ENCODE measurements at regions not wholly inside any gene's neighbourhood (a gene's known extent, or its start where the extent isn't known, plus 50 kb on each side); places are given as distances from the start of the nearest gene placed in this dataset.

- no peak for DNase-seq (ENCODE audit: low read depth)
These were observed 115.7 kb upstream of the IGF1 start for GRCh38 chr12:102596031-102596430.

- no peak for DNase-seq (ENCODE audit: low read depth)
These were observed 115.0 kb upstream of the IGF1 start for GRCh38 chr12:102595315-102595714.

- no peak for DNase-seq (ENCODE audit: low read depth)
These were observed 112.8 kb upstream of the IGF1 start for GRCh38 chr12:102593134-102593533.

DNA sequence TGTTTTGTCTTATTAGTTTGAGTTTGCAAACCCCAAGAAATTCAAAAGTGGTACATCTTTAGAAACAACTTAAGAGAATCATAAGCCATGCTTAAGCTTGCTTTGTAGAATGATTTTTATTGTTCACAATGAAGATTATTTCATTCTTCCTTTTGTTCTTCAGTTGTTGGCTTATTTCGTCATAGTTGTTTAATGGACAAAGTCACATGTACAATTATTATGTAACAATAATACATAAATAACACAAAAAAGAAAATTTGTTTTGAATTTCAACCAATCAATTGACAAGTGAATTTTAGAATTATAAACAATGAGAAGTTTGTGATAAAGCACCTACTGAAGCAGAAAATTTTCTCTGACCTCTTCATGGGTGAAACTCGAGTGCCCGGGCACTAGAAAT, 111.8 kb upstream of the IGF1 start:
- DNase-seq (ENCODE audit: low read depth), result no peak

- DNase-seq (ENCODE audit: low read depth), result no peak
These were observed 92.9 kb upstream of the IGF1 start for GRCh38 chr12:102573237-102573636.

- no peak for DNase-seq (ENCODE audit: low read depth)
These were observed 91.5 kb upstream of the IGF1 start for GRCh38 chr12:102571889-102572288.

DNA sequence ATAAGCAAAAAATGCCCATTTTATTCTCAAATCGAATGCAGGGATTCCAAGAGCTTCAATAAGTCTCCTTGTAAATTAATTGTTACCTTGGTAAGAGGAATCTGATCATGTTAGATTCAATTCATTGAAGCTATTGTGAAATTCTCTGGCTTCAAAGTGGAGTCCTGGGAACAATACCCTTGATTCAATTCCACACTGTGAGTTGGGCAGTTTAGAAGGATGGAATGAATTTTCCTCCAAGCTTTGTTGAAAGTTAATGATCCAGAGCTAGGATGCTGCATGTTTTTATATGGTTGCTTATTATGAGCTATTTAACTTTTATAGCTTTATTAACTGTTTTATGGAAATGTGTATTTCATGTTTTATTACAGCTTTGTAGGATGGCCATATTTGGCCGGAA, 89.9 kb upstream of the IGF1 start:
- no peak for DNase-seq (ENCODE audit: low read depth)

- no peak for DNase-seq (ENCODE audit: low read depth)
These were observed 89.4 kb upstream of the IGF1 start for GRCh38 chr12:102569803-102570202.

- DNase-seq (ENCODE audit: low read depth), result no peak
These were observed 87.9 kb upstream of the IGF1 start for GRCh38 chr12:102568276-102568675.

GRCh38 chr12:102567031-102567985, 86.9 kb upstream of the IGF1 start:
- DNase-seq (ENCODE audit: low read depth), result no peak

DNA sequence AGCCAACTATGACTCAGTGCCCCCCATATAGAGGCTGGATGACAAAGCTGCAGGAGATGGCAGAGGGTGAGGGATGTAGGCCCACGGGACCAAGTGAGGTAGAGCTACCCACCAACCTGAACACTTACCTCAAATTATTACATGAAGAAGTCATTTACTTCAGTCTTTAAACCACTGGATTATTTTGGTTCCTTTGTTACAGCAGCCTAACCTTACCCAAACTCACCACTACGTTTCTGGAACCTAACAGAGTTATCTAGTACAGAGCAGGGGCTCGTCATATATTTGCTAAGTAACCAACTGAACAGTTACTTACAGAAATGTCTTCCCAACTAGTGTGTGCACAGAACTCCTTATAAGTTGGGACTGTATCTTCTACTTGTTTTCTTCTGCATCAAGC, 85.2 kb upstream of the IGF1 start:
- DNase-seq (ENCODE audit: low read depth), result no peak

DNA sequence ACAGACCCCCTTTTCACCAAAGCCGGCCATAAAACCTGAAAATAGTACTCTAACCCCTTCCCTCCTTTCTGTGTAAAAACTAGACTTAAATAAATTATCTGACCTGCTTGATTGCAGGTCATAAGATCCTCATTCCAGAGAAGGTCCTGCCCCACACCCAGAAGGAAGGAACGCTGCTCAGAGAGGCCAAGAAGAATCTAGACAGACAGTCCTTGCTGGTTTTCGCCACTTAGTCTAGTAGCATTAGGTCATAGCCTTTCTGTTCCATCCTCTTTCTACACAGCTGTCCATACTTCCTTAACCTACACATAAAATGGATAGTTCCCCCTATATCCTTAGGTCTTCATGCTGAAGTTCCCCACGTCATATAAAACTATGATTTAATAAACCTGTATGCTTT, 83.7 kb upstream of the IGF1 start:
- DNase-seq (ENCODE audit: low read depth), result no peak

GRCh38 chr12:102562836-102563425, 82.6 kb upstream of the IGF1 start:
- DNase-seq (ENCODE audit: low read depth), result no peak

- no peak for DNase-seq (ENCODE audit: low read depth)
These were observed 70.8 kb upstream of the IGF1 start for GRCh38 chr12:102551186-102551585.

DNA sequence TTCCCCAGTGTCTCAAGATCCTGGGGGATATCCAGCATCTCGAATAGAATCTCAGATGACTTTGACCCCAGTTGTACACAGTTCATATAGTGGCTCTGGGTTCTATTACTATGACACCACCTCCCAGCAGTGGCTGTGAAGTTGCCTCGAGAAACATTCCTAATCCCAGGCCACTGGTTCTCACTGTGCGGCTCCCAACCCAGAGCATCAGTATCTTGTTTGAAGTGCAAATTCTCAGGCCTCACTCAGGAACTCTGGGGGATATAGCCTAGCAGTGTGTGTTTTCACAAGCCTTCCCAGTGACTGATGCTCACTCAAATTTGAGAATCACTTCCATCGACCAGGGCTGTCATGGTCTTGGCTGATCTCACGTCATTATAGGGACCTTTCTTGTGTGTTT, 69.3 kb upstream of the IGF1 start:
- no peak for DNase-seq (ENCODE audit: low read depth)

- DNase-seq (ENCODE audit: low read depth), result no peak
These were observed 68.2 kb upstream of the IGF1 start for GRCh38 chr12:102548543-102548942.

- DNase-seq (ENCODE audit: low read depth), result no peak
These were observed 63.4 kb upstream of the IGF1 start for GRCh38 chr12:102543494-102544485.

DNA sequence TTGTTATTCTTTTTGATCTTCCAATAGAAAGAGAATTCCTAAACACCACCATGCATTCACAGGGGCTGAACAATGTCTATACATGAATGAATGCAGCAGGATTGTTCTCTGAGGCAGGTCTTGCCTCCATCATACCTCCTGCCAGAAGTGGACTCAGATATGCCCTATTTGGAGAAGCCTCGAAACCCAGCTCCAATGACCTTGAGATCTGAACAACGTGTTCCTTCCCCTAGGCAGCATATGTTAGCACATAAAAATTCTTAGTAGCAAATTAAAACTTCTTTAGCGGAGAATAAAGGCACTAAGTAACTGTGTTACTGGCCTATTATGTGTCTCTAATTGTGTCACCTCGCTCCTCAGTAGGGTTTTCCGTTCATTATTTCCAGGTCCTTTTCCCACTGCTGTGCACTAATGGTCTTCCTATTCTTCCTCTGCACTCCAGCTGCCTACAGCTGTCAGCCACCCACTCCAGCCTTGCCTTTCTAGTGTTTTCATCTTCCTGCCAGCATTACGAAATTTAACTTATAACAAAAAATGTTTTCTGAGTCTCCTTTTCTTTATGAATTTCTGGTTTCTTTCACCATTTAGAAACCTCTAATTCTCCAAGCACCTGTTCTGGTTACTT, 62.6 kb upstream of the IGF1 start:
- no peak for DNase-seq (ENCODE audit: low read depth)

DNA sequence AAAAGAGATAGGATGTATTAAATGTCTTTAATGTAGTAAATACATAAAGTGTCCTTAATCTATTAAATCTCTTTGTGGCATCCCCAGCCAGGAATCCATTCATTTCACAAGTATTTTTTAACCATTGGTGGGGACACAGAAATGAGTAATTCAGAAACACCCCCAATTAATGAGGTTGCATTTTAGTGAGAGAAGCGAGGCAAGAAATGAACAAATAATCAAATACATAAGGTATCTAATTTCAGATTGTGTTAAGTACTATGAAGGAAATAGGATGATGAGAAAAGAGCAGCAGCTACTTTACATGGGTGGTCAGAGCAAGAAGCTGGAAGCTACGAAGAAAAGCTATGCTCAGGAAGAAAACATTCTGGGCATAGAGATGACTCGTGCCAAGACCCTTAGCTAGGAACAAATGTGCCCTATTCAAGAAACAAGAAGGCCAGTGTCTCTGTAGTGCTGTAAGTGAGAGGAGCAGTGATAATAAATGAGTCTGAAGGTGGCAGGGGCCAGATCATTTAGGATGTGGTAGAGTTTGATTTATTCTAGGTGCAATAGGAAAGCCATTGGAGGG, 60.5 kb upstream of the IGF1 start:
- no peak for DNase-seq (ENCODE audit: low read depth)

GRCh38 chr12:102539651-102540553, 59.5 kb upstream of the IGF1 start:
- no peak for DNase-seq (ENCODE audit: low read depth)

GRCh38 chr12:102535306-102535705, 54.9 kb upstream of the IGF1 start:
- DNase-seq (ENCODE audit: low read depth), result no peak
